HCT116 (cell line): ENCODE measurements at regions not wholly inside any gene's neighbourhood (a gene's known extent, or its start where the extent isn't known, plus 50 kb on each side); places are given as distances from the start of the nearest gene placed in this dataset.

Experiments used
- ATAC-seq: fragments of 200-7000 bp; cut with Tn5 transposase; 2 replicates; pipeline ENCODE4 v1.9.1; 2020; ENCODE audit warnings: mild to moderate bottlenecking, moderate library complexity
- BruUV-seq: library from RNA; stranded (reverse); fragments of 400-500 nt; replicated peaks from 2 replicates; lab custom pipeline; 2021; lab: Mats Ljungman, UMichigan
- CTCF ChIA-PET: fragments of 300-600 bp; sonication (Branson Sonifier 250); formaldehyde crosslinking; loops from one replicate; lab custom pipeline; 2021; ENCODE audit warnings: antibody characterized with exemption; lab: Charles Lee
- POLR2A ChIA-PET: fragments of 300-600, 350-600 bp; sonication (Branson Sonifier 250); formaldehyde crosslinking; loops from one replicate; lab custom pipeline; 2021; ENCODE audit warnings: antibody characterized with exemption; lab: Charles Lee
- RAD21 ChIA-PET, 2 experiments: fragments of 300-600 bp; sonication (Branson Sonifier 250); formaldehyde crosslinking; loops; one replicate each; lab custom pipeline; 2023; ENCODE audit warnings: low total read pairs in 2 of 2; ENCODE audit not compliant: uncharacterized antibody in 2 of 2, unreplicated experiment in 2 of 2, low non-redundant PET in 1 of 2; lab: Charles Lee
- DNase-seq: peaks from one replicate; pipeline ENCODE4 v3.0.0-alpha.2; 2010; ENCODE audit warnings: low read depth, low spot score
- H2AFZ ChIP-seq: fragments of 200-600 bp; shearing (Covaris generic), sonication (generic); 2 replicates; pipeline ENCODE4 v1.6.1; 2017; ENCODE audit warnings: low read depth, mixed run types, mixed read lengths, antibody characterized with exemption, low read length; ENCODE audit not compliant: poor library complexity, severe bottlenecking
- H3K27ac ChIP-seq: 2 replicates; pipeline ENCODE4 v1.5.1; 2012; ENCODE audit warnings: low read depth, low read length
- H3K27me3 ChIP-seq: fragments of 200-600 bp; sonication (generic); 2 replicates; pipeline ENCODE4 v1.6.1; 2016; ENCODE audit warnings: mixed run types, low read length, mixed read lengths; ENCODE audit not compliant: insufficient read depth
- H3K36me3 ChIP-seq, 2 experiments: fragments of 200-500 bp in 1 of 2; fragments of 200-600 bp in 1 of 2; sonication (Bioruptor generic) in 1 of 2; sonication (generic) in 1 of 2; 2 replicates each; pipeline versions ENCODE4 v1.5.1 to v1.6.1; 2014 to 2016; ENCODE audit warnings: low read length in 2 of 2, inconsistent platforms in 1 of 2, mixed read lengths in 1 of 2, mixed run types in 1 of 2; ENCODE audit not compliant: insufficient read depth in 2 of 2, control insufficient read depth in 1 of 2
- H3K4me1 ChIP-seq, 2 experiments: fragments of 200-600 bp in 1 of 2; sonication (generic) in 1 of 2; 2 replicates each; pipeline versions ENCODE4 v1.5.1 to v1.6.1; 2012 to 2017; ENCODE audit warnings: low read length in 2 of 2, inconsistent platforms in 1 of 2, mild to moderate bottlenecking in 1 of 2, mixed read lengths in 1 of 2, mixed run types in 1 of 2, moderate library complexity in 1 of 2; ENCODE audit not compliant: insufficient read depth in 2 of 2, control insufficient read depth in 1 of 2
- H3K4me2 ChIP-seq: fragments of 200-600 bp; sonication (generic); 2 replicates; pipeline ENCODE4 v1.6.1; 2017; ENCODE audit warnings: mixed run types, low read length, mixed read lengths
- H3K4me3 ChIP-seq, 2 experiments: fragments of 200-600 bp in 1 of 2; sonication (generic) in 1 of 2; replicated peaks in 1 of 2; 2 replicates each; pipeline ENCODE4 v1.5.1; 2011 to 2016; ENCODE audit warnings: low read length in 2 of 2, control low read depth in 1 of 2, low read depth in 1 of 2, mild to moderate bottlenecking in 1 of 2, mixed read lengths in 1 of 2, mixed run types in 1 of 2
- H3K79me2 ChIP-seq: fragments of 200-600 bp; sonication (generic); 2 replicates; pipeline ENCODE4 v1.6.1; 2017; ENCODE audit warnings: mild to moderate bottlenecking, mixed run types, low read length, moderate library complexity, mixed read lengths; ENCODE audit not compliant: insufficient read depth
- H3K9ac ChIP-seq: fragments of 200-600 bp; sonication (generic); 2 replicates; pipeline ENCODE4 v1.6.1; 2016; ENCODE audit warnings: low read length, mixed read lengths
- H3K9me2 ChIP-seq: fragments of 200-600 bp; sonication (generic), shearing (Covaris generic); 2 replicates; pipeline ENCODE4 v1.6.1; 2017; ENCODE audit warnings: mixed run types, mild to moderate bottlenecking, moderate library complexity; ENCODE audit not compliant: insufficient read depth
- H3K9me3 ChIP-seq, 2 experiments: fragments of 200-500 bp in 1 of 2; fragments of 200-600 bp in 1 of 2; sonication (Bioruptor generic) in 1 of 2; sonication (generic) in 1 of 2; 2 replicates each; pipeline ENCODE4 v1.6.1; 2014 to 2017; ENCODE audit warnings: low read length in 2 of 2, mixed read lengths in 2 of 2, inconsistent platforms in 1 of 2, low read depth in 1 of 2, mild to moderate bottlenecking in 1 of 2, mixed run types in 1 of 2, moderate library complexity in 1 of 2; ENCODE audit not compliant: control insufficient read depth in 1 of 2, insufficient read depth in 1 of 2
- H4K20me1 ChIP-seq: fragments of 200-600 bp; sonication (generic), shearing (Covaris generic); 2 replicates; pipeline ENCODE4 v1.6.1; 2017; ENCODE audit warnings: mixed run types, mild to moderate bottlenecking, moderate library complexity; ENCODE audit not compliant: insufficient read depth
- CEBPB ChIP-seq: IDR thresholded peaks from 2 replicates; pipeline ENCODE4 v1.6.1; 2012; ENCODE audit warnings: low read depth
- EGR1 ChIP-seq: IDR thresholded peaks from 2 replicates; pipeline ENCODE4 v1.6.1; 2012; ENCODE audit warnings: low read depth
- EZH2 ChIP-seq: fragments of 200-600 bp; sonication (generic); IDR thresholded peaks from 2 replicates; pipeline ENCODE4 v1.6.1; 2017; ENCODE audit warnings: antibody characterized with exemption, mixed run types
- JUND ChIP-seq: IDR thresholded peaks from 2 replicates; pipeline ENCODE4 v1.6.1; 2012
- POLR2A ChIP-seq: IDR thresholded peaks from 2 replicates; pipeline ENCODE4 v1.7.0; 2011; ENCODE audit warnings: borderline replicate concordance; ENCODE audit not compliant: insufficient read depth, insufficient read length; ENCODE audit errors: extremely low read depth
- SIN3A ChIP-seq: IDR thresholded peaks from 2 replicates; pipeline ENCODE4 v1.6.1; 2012; ENCODE audit warnings: low read depth
- SP1 ChIP-seq: IDR thresholded peaks from 2 replicates; pipeline ENCODE4 v1.6.1; 2012; ENCODE audit warnings: low read depth
- YY1 ChIP-seq: IDR thresholded peaks from 2 replicates; pipeline ENCODE4 v1.6.1; 2011; ENCODE audit warnings: low read length, low read depth, moderate library complexity, mild to moderate bottlenecking; ENCODE audit not compliant: insufficient replicate concordance; ENCODE audit errors: extremely low read depth
- ZNF274 ChIP-seq: fragments of 200-500 bp; sonication (Bioruptor generic); IDR thresholded peaks from 2 replicates; pipeline ENCODE4 v1.6.1; 2014; ENCODE audit warnings: mild to moderate bottlenecking, low read depth, low read length, inconsistent platforms
- intact Hi-C: fragments of 100-400 bp; cut with micrococcal nuclease; formaldehyde crosslinking; loops from 2 replicates; pipeline ENCODE4 v1.10.0; 2022
- TF ChIP-seq, protein P1 (sequence below): IDR thresholded peaks from 2 replicates; pipeline ENCODE4 v1.6.1; 2012; ENCODE audit warnings: low read depth
- TF ChIP-seq, protein P2 (sequence below): IDR thresholded peaks from 2 replicates; pipeline ENCODE4 v1.6.1; 2012

DNA sequence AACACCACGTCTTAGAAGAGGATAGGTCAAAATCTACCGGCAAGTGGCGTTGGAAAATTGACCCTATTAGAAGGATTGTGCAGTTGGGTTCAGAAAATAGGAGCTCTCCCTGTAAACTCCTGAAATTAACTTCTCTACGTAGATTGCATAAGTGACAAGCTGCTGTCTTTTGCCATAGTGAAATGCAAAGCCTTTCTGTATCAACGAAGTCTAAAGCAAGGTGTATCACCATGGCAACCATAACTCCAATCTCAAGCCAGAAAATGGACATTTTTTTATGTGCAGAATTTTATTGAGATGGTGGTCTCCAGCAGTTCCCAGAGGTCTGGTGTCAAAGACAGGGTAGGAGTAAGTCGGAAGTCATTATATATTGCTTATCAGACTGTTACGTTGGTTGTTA, 367.7 kb upstream of the NOVA1 start:
- H3K27me3 ChIP-seq, result no peaks in the 10 kb centered on the region
- no peak overlapping the region for H3K4me3 ChIP-seq
- DNase-seq (no peak), ATAC-seq (no peak)
- no peaks in the 10 kb centered on the region for H3K79me2 ChIP-seq
- H3K4me2 ChIP-seq, result no peak overlapping the region
- ChIA-PET CTCF (no interaction called here), POLR2A (no interaction called here), RAD21 (interaction anchor here in 1 of 2 experiments (0.6 kb wide), 1 partner anchor 883 kb away, joined by 3 read pairs; no protein-coding TSS in a partner anchor)
- BruUV-seq, result no TSS peak
- H4K20me1 ChIP-seq, result no peaks in the 10 kb centered on the region
- no peak overlapping the region for H2AFZ ChIP-seq
- intact Hi-C loops, result no loop called here
- no peaks in the 10 kb centered on the region for H3K9me2 ChIP-seq
- peaks cover 10 to 34% of the 10 kb centered on the region in 2 experiments; a peak in 3 of 4 replicates for H3K9me3 ChIP-seq
- no peak overlapping the region for H3K9ac ChIP-seq
- H3K27ac ChIP-seq, result no peak overlapping the region
- TF ChIP-seq EZH2 (no peak), POLR2A (no peak), SP1 (no peak), EGR1 (no peak), SIN3A (no peak), ZNF274 (no peak), YY1 (no peak), CEBPB (no peak), JUND (no peak)
- TF ChIP-seq, protein P1, sequence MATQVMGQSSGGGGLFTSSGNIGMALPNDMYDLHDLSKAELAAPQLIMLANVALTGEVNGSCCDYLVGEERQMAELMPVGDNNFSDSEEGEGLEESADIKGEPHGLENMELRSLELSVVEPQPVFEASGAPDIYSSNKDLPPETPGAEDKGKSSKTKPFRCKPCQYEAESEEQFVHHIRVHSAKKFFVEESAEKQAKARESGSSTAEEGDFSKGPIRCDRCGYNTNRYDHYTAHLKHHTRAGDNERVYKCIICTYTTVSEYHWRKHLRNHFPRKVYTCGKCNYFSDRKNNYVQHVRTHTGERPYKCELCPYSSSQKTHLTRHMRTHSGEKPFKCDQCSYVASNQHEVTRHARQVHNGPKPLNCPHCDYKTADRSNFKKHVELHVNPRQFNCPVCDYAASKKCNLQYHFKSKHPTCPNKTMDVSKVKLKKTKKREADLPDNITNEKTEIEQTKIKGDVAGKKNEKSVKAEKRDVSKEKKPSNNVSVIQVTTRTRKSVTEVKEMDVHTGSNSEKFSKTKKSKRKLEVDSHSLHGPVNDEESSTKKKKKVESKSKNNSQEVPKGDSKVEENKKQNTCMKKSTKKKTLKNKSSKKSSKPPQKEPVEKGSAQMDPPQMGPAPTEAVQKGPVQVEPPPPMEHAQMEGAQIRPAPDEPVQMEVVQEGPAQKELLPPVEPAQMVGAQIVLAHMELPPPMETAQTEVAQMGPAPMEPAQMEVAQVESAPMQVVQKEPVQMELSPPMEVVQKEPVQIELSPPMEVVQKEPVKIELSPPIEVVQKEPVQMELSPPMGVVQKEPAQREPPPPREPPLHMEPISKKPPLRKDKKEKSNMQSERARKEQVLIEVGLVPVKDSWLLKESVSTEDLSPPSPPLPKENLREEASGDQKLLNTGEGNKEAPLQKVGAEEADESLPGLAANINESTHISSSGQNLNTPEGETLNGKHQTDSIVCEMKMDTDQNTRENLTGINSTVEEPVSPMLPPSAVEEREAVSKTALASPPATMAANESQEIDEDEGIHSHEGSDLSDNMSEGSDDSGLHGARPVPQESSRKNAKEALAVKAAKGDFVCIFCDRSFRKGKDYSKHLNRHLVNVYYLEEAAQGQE, result no peak
- TF ChIP-seq, protein P2, sequence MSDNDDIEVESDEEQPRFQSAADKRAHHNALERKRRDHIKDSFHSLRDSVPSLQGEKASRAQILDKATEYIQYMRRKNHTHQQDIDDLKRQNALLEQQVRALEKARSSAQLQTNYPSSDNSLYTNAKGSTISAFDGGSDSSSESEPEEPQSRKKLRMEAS, result no peak
- H3K36me3 ChIP-seq, result no peaks in the 10 kb centered on the region; a peak in 1 of 4 replicates
- no peaks in the 10 kb centered on the region for H3K4me1 ChIP-seq
